ENCODE measurements at regions not wholly inside any gene's neighbourhood (a gene's known extent, or its start where the extent isn't known, plus 50 kb on each side); places are given as distances from the start of the nearest gene placed in this dataset.

- Histone ChIP-seq H3K4me1 (ENCODE audit: control insufficient read depth in 4 of 4, insufficient read depth in 4 of 4, low read length in 3 of 4) (no peaks in the 10 kb centered on the region), H3K27ac (ENCODE audit: low read depth in 1 of 2, low read length in 2 of 2) (no peak overlapping the region), H3K36me3 (ENCODE audit: control insufficient read depth in 4 of 4, insufficient read depth in 3 of 4, low read depth in 1 of 4, low read length in 3 of 4) (no peaks in the 10 kb centered on the region), H3K9ac (ENCODE audit: low read depth in 1 of 2, low read length in 2 of 2) (no peak overlapping the region), H3K27me3 (ENCODE audit: control insufficient read depth in 4 of 4, insufficient read depth in 4 of 4, low read length in 3 of 4) (peaks cover 0 to 3% (median 0%) of the 10 kb centered on the region in 4 donors), H3K9me3 (ENCODE audit: control insufficient read depth in 4 of 4, low read length in 3 of 4) (no peaks in the 10 kb centered on the region), H3K4me3 (ENCODE audit: low read depth in 1 of 3, low read length in 3 of 3) (no peak overlapping the region)
- TF ChIP-seq NR2F2 (IDR thresholded peaks at IDR 0.05) (no peak), TAF1 (conservative IDR thresholded peaks at IDR 0.05) (no peak), ZBTB33 (IDR thresholded peaks at IDR 0.05) (no peak), CTCF (IDR thresholded peaks at IDR 0.05; ENCODE audit: low read depth, low read length, missing input control) (no peak), EGR1 (IDR thresholded peaks at IDR 0.05; ENCODE audit: low read depth in 2 of 2) (no peak), RXRA (IDR thresholded peaks at IDR 0.05) (no peak), HNF4G (IDR thresholded peaks at IDR 0.05) (no peak)
- WGBS, result 62% methylated on average over 2 of the region's 2 CpGs
- DNase-seq (ENCODE audit: low spot score), result no peak
Measured at GRCh38 chr15:48052946-48053345, 67.8 kb upstream of the SLC24A5 start.

GRCh38 chr15:48058371-48058770 is 62.4 kb upstream of the SLC24A5 start:
- Histone ChIP-seq H3K4me1 (ENCODE audit: control insufficient read depth in 4 of 4, insufficient read depth in 4 of 4, low read length in 3 of 4) (no peaks in the 10 kb centered on the region), H3K27me3 (ENCODE audit: control insufficient read depth in 4 of 4, insufficient read depth in 4 of 4, low read length in 3 of 4) (no peaks in the 10 kb centered on the region), H3K9me3 (ENCODE audit: control insufficient read depth in 4 of 4, low read length in 3 of 4) (no peaks in the 10 kb centered on the region), H3K36me3 (ENCODE audit: control insufficient read depth in 4 of 4, insufficient read depth in 3 of 4, low read depth in 1 of 4, low read length in 3 of 4) (no peaks in the 10 kb centered on the region), H3K4me3 (ENCODE audit: low read depth in 1 of 3, low read length in 3 of 3) (no peak overlapping the region), H3K27ac (ENCODE audit: low read depth in 1 of 2, low read length in 2 of 2) (no peak overlapping the region), H3K9ac (ENCODE audit: low read depth in 1 of 2, low read length in 2 of 2) (no peak overlapping the region)
- no peak for DNase-seq (ENCODE audit: low spot score)
- TF ChIP-seq SP1 (IDR thresholded peaks at IDR 0.05) (no peak), MAX (IDR thresholded peaks at IDR 0.05) (no peak), RXRA (IDR thresholded peaks at IDR 0.05) (no peak), GABPA (IDR thresholded peaks at IDR 0.05 in 1 of 2, conservative IDR thresholded peaks at IDR 0.05 in 1 of 2) (no peak), FOXA1 (IDR thresholded peaks at IDR 0.05) (no peak), NR2F2 (IDR thresholded peaks at IDR 0.05) (no peak), REST (IDR thresholded peaks at IDR 0.05) (no peak), JUND (IDR thresholded peaks at IDR 0.05) (no peak), ATF3 (IDR thresholded peaks at IDR 0.05) (no peak), HNF4G (IDR thresholded peaks at IDR 0.05) (no peak), RAD21 (IDR thresholded peaks at IDR 0.05) (no peak), FOXA2 (IDR thresholded peaks at IDR 0.05) (no peak), YY1 (IDR thresholded peaks at IDR 0.05) (no peak), TAF1 (conservative IDR thresholded peaks at IDR 0.05) (no peak), EGR1 (IDR thresholded peaks at IDR 0.05; ENCODE audit: low read depth in 2 of 2) (no peak), HNF4A (conservative IDR thresholded peaks at IDR 0.05) (no peak)

All from liver (tissue), 8 donors.